ENCODE measurements at regions not wholly inside any gene's neighbourhood (a gene's known extent, or its start where the extent isn't known, plus 50 kb on each side); places are given as distances from the start of the nearest gene placed in this dataset.

DNA sequence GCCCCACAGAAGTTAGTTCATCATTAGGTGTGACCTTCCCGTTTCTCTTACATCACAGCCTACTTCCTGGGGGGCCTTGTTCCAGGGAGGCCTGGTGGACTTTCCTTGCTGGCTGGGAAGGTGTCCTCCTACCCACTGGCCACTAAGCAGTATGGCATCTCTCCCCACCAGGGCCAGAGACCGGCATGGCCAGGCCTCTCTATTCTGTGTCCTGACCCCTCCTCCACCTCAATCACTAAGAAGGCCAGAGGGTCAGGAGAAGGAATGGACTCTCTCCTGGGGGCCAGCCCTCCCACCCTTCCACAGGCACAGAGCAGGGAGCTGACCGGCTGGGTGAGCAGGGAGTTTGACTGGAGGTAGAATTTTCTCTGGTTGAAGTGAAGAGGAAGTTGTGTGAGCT is 81.9 kb downstream of the PJA1 start:
- no peak for DNase-seq

DNA sequence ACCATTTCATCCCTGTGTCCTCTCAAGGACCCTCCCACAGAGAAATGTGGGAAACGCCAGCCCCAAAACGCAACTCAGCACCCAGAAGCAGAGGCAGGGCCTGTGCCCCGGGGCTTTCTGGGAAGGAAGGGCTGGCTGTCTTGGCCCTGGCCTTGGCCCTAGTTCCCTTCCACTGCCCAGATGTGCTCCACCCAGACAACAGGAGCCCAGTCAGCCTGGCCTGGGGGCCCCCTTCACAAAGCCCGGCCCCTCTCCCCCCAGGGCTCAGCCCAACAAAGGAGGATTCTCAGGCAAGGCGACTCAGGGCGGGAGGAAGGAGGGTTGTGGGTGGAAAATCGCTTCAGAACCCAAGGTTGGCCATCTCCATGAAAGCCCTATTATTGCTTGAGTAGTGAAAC is 82.5 kb downstream of the PJA1 start:
- DNase-seq: no peak

DNA sequence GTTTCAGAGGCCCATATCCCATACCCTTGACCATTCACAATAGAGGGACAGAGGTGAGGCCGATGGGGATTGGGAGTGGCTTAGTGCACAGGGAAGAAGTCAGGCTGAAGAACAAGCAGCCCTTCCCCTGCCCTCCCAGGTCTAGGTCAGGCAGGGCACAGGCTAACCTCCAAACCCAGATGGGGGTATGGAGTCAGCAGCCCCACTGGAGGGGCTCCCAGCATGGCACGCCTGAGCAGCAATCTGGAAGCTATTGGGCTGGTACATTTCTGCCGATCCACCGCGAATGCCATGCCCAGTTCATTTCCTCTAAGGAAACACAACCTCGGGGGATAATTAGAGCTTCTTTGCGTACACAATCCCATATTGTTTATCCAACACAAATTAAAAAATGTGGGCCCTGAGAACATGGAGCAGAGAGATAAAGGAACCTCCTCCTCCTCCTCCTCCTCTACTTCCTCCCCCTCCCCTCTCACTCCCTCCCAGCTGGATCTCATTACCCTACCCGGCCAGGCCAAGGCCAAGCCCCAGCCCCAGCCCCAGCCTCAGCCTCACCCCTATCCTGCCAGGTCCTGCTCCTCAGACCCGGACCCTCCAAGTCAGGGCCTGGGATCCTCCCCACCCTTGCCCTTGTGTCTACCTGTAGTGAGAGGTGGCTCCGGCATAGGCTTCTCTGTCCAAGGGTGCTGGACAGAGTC is 83.0 kb downstream of the PJA1 start:
- no peak for DNase-seq

DNA sequence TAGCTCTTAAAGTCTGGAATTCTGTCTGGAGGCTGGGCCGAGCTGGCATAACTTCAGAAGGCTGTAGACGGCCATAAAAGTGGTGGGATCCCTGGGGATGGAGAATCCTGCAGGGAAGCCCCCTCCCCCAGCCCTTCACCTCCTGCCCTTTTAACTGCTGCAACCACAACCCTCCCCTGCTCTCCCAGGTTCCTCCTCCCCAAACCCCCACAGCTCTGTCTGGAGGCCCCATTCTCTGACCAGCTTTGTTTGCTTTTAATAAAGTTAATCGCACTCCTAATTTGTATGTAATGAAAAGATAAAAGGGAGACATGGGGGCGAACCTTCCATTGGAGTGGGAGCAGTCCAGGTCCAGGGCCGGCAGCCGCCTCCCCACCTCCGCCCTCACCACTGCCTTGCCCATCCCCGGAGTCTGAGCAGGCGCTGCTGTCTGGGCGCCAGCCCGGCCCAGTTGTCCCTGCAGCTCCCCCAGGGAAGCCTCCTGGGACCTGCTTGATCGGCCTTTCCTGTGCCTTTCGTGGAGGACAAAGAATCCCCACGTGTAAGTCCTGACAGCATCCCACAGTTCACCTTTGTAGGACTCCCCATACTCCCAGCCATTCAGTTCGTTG is 84.3 kb downstream of the PJA1 start:
- no peak for DNase-seq

DNA sequence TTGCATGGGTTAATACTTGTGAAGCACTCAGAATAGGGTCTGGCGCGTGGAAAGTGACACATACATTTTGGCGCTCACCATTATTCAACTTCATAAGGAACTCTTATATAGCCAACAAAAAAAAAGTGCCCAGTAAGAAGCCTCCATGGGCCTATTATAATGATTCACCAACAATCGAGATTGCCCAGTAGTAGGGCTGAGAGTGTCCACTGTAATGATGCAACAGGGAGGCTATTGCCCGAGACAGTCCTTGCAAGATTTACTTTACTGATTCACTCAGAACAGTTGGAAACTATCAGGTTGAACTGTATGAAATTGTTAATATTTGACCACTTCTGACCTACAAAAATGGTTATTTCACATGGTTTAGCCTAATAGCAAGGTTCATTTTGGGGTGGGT is 86.0 kb downstream of the PJA1 start:
- no peak for DNase-seq

DNA sequence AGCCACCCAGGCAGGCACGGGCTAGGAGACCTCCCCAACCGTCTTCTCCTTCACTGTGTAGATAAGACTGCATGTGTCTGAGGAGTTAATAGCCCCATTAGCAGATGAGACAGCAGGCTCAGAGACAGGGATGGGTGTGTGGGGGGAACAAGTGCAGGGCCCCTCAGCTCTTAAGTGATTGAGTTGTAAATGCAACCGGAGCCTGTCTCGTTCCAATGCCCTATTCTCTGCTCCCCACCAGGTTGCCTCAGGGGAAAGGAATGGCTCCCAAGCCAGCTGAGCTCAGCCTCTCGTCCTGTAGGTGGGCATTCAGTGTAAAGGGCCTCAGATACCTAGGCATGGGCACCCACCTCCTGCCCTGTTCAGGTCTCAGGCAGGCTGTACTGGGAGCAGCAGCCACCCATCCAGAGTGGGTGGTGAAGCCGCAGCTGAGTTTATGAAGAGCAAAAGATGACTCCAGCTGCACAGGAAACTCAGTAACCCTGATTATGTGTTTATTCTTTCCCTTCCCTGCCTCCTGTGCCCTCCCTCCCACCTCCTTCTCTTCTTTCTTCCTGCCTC is 87.3 kb downstream of the PJA1 start:
- DNase-seq: no peak

DNA sequence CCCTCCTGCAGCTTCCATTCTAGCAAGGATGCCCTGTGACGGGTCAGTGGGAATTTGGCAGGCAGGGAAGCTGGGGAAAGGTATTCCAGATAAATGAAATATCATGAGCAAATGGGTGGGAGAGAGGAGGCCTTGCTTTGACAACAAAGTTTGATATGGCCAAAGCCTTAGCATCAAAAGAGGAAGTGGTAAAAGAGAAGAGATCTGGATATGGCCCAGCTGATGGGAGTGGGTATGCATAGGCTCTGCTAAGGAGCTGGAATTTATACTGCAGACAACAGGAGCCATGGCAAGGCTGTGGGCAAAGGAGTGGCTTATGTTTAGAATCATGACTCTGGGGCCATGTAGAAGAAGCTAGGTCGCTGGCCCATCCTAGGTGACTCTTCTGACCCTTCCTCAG is 89.2 kb downstream of the PJA1 start:
- no peak for DNase-seq

DNA sequence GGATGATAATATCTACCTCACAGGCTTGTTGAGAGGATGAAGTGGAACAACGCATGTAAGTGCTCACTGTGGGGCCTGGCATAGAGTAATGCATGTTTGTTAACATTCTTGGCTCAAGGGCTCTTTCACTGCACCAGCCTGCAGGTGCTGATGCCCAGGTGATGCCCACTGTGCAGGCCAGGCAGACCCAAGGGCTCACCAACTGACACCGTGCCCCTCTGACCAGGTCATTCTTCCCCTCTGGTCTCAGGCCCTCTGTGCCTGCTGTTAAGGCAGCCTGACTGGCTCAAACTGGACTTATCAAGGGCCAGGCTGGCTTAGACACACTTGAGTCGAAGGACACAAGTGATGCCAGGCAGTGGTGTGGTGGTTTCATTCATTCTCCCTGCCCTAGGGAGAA is 90.5 kb downstream of the PJA1 start:
- no peak for DNase-seq

DNA sequence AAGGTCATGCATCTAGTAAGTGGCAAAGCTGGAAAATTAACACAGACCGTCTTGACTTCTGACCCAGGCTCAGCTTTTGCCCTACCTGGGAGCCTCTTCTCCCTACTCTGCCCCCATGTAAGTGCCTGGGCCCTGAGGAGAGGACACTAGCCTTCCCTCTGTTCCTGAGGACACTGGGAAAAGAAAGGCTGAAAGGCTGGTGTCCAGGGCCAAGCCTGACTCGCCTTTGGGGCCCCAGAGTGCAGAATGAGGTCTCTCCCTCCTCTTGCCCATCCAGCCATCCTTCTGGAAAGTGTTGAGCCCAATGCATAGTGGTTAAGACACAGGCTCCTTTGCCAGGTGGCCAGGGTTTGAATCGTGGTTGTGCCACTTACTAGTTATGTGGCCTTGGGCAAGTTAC is 91.5 kb downstream of the PJA1 start:
- DNase-seq: no peak

DNA sequence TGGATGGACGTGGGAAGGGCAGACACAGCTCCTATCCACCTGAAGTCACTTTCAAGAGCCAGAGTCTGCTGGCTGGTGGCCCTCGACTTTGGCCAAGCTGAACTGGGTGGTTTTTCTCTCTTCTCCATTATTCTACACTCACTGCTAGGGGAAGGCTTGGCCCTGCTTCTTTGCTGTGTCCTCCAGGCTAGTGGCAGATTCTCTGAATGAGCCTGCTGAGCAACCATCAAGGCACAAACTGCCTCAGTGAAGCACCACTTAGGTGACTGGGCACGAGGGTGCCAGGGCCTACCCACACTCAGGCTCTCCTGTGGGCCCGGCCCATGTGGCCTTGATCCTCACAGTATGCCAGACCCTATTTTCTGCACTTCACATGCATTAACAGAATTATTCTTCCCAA is 92.0 kb downstream of the PJA1 start:
- DNase-seq: no peak

DNA sequence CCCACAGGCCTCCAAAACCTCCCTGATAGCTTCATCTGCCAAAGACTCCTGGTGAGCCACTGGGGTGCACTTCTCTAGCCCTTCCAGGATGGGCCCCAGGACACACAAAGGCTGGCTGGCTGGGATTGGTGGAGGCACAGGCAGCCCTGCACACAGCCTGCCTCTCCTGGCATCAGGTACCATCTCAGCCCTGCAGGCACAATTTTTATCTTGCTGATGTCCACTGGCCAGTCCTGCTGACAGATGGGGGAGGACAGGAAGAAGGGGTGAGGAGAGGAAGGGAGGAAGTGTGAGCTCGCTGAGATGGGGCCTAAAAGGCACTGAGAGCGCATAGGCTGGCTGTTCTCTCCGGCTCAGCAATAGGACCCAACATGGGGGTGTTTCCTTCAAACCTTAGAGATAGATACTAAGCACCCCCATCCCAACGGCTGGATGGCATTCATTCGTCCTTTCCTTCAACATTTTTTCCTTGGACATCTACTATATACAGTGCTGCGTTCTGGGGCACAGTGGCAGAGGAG is 92.7 kb downstream of the PJA1 start:
- no peak for DNase-seq

DNA sequence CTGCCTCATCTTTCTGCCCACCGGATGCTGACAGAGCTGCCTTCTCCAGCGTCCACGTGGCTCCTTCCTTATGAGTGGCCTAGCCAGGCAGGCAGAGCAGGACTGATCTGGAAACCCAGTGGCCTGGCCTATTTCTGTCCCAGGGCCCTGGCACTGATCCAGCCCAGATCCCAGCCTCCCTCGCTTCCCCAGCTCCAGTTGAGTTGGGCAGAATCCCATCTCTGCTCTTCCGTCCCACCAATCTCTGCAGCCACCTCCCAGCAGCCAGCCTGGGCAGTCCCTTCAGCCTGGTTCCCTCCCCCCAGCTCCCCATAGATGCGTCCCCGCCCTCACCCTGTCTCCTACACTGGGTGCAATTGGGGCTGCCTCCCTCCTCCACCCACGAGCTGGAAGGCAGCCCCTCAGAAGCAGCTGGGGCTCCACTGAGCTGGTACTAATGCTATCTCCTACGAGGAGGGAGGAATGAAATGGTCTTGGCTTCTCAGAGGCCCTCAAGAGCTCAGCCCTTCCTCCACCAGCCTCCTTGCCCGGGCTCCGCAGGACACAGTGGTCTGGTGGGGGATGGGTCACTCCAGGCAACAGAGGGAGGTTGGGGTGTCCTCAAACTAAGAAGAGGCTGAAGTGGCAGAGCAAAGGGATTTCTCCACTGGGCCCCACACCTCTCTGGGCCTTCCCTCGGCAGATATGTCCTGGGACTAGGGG is 94.2 kb downstream of the PJA1 start:
- DNase-seq: no peak

DNA sequence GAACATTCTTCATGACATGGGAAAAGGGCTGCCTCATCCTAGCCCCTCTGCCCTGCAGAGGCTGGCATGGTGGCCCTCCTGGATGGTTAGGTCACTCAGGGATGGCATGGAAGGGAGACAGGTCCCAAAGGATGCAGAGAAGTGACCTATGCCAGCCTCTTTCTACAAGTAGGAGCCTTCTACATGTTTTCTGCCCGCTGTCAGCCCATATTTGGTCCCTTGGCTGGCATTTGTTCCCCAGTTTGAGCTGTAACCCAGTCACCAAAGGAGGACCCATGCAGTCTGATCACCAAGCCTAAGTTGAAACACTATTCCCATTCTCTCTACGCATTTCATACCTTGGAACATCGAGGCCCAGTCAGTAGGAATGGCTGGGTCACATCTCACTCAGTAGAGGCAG is 95.4 kb downstream of the PJA1 start:
- DNase-seq: no peak

DNA sequence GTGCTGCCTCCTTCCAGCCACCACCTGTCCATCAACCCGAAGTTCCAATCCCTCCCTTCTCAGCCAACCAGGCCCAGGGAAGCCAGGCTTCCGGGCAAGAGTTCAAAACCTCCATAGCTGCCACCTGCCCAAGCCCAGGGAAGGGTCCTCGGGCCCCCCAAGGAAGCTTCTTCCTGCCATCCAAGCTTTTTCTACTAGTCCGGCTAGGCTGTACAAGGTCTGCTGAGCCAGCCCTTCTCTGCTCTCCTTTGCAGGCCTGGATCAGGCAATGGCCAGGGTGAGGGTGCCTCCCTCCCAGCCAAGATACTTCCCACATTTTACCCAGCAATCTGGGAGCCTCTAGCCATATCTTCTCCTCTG is 96.2 kb downstream of the PJA1 start:
- no peak for DNase-seq

DNA sequence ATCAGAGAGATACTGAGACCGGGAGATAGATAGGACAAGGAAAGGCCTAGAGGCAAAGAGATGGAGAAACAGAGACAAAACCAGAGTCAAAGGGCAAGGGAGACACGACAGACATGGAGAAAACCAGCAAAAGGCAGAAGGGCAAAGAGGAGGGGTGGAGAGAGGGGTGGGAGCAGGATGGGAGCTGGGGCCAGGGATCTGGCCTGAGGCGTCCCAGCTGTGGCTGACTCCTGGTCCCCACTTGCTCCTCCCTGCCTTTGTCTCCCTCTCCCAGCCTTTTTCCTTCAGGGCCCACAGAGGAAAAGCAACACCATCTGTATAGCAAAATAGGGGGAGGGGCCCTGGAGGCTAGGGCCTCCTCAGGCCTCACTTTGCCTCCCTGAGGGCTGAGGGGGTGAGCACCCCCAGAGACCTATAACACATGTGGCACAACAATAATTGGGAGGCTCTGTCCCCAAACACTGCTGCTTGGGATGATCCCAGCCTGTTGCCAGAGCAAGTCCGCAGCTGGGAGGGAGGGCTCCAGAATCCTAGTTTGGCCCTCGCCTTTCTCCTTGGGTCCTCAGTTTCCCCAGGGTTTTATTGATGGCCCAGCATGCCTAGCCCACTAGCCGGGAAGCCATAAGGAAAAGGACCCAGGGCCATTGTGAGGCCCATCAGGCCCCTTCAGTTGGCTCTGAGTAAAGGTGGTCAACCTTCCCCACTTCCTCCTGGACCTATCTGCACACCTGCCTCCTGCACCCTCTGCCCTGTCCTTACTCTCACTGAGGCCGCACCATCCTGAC is 96.8 kb downstream of the PJA1 start:
- no peak for DNase-seq

DNA sequence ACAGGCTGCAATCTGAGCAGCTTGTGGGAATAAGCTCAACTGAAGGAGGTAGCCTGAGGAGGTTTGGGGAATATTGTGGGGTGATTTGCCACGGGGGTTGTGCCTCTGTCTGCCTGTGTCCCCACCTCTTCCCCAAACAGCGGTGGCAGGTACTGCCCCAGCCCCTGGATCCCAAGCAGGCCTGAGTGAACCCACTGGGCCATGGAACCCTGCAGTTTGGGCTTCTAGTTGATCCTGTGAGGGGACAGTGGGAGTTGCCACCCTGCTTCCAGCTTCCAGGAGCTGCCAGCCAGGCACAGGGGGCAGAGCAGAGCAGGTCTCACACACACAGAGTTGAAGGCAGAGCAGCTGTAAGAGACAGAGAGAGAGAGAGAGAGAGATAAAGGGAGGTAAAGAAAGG is 97.4 kb downstream of the PJA1 start:
- DNase-seq: no peak

DNA sequence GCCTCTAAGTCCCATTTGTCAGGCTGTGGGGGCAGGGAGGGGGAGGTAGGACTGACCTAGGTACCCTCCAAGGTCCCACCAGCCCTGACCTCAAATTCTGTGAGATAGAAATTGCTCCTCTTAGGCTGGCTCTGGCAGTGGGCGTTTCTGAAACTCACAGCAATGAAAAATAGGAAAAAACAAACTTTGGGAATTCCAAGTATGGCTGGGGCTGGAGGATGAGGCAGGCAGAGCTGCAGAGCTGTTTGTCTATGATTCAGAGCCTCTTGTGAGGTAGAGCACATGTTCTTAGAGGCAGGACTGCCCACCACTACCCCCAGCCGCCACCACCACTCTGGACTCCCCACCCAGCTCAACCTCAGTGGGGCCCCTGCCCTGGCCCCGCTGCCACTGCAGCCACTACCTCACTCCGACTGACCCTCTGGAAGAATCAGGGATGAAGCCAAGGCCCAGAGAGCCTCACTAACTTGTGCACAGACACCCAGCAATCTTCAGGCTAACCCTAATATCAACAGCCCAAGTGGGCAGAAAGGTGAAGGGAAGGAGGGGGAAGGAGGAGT is 98.2 kb downstream of the PJA1 start:
- DNase-seq: no peak

DNA sequence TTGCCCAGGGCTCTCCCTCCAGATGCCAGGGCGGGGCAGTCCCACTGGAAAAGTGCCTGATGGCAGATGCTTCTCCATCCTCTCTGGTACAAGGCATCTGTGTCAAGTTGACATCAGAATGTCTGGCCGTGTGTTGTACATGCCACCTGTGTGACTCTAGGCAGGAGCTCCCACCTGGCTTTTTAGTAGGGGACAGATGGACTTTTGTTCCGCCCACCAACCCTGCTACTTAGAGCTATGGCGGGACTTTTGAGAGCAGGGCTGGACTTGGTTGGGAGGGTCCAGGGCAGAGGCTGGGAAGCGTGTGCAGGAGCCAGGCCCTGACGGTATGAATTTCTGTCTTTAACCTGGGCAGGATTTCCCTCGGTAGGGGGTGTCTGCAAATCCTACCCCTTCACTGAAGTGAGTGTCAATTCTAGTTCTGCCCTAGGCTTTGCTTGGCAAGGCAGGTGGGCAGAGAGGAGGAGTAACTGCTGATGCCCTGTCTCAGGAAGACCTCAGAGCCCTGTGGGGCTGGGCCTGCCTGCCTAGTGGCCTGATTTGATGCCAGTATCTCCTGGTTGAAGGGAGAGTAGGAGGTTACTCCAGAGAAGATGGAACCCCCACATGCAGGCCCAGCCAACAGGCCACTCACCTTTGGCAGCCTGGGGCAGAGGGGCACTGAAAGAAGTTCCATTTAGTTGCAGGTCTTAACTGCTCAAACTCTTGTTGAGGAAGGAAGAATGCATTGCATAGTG is 99.1 kb downstream of the PJA1 start:
- DNase-seq: no peak

DNA sequence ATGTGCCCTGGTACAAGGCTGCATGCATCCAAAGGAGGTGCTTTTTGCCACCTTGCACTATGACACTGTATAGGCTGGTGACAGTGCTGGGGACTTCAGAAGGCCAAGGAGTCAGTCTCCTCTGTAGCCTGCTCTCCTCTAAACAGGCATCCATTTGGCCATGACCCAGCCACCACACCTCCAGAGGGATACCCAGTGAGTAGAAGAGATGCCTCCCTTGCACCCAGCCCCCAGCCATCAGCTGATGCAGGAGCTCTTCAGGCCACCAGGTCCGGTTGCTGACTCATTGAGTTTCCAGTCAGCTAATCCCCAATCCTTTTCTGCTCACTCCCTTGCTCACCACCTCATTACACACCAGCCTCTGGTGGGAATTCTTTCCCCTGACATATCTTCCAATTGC is 99.8 kb downstream of the PJA1 start:
- no peak for DNase-seq

DNA sequence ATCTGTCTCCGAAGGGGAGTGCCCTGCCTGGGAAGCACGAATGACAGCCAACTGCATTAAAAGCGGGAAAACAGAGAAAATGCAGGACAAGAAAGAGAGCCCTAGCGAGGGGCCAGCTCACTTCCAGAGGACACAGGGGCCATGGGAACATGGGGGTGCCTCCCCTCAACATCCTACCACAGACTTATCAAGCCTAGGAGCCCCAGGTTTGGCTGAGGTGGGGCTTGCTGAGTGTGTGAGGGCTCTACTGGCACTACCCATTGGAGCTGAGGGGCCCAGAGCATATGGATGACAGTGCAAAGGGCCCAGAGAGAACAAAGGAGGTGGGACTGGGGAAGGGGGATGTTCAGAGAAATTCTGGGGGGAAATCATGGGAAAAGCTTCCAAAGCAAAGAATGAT is 101.8 kb downstream of the PJA1 start:
- DNase-seq: no peak

DNA sequence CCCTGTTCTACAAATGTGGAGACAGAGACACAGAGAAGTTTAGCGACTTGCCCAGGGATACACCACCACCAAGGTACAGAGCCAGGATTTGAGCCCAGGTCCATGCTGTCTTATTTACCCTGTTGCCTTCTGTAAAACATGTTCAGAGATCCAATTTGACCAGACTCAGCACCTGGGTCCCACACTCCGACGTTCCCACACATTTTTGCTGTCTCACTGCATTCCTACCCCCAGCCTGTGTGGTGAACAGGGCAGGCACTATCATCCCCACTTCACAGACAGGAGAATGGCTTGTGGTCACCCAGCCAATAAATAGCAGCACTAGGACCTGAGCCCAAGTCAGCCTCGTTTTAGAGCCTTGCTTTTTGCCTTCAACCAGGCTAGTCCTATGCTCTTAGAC is 102.8 kb downstream of the PJA1 start:
- no peak for DNase-seq
